T-helper 1 cell treated with Interleukin-12 subunit alpha and Interleukin-12 subunit beta and Interleukin-4 antibody, amounts not matched to agents 30 μg/mL and 1 μg/mL, for 36 hours (primary cell): ENCODE measurements at regions not wholly inside any gene's neighbourhood (a gene's known extent, or its start where the extent isn't known, plus 50 kb on each side); places are given as distances from the start of the nearest gene placed in this dataset.

Source experiments
- H3K27ac Mint-ChIP-seq: one replicate; pipeline ENCODE4 v1.8.0; 2021; ENCODE audit warnings: mild to moderate bottlenecking, mixed read lengths
- H3K27me3 Mint-ChIP-seq: one replicate; pipeline ENCODE4 v1.8.0; 2021; ENCODE audit warnings: low read depth, mixed read lengths
- H3K36me3 Mint-ChIP-seq: one replicate; pipeline ENCODE4 v1.8.0; 2021; ENCODE audit warnings: low read depth, mixed read lengths
- H3K4me1 Mint-ChIP-seq: one replicate; pipeline ENCODE4 v1.8.0; 2021; ENCODE audit warnings: low read depth, mixed read lengths
- H3K4me3 Mint-ChIP-seq: one replicate; pipeline ENCODE4 v1.8.0; 2021; ENCODE audit warnings: mild to moderate bottlenecking, moderate library complexity, mixed read lengths
- H3K9me3 Mint-ChIP-seq: one replicate; pipeline ENCODE4 v1.8.0; 2021; ENCODE audit warnings: mixed read lengths

GRCh38 chr17:54046570-54046969, 223.8 kb downstream of the KIF2B start:
- no peak overlapping the region for H3K4me3 Mint-ChIP-seq
- peaks cover 25% of the 10 kb centered on the region for H3K9me3 Mint-ChIP-seq
- no peaks in the 10 kb centered on the region for H3K4me1 Mint-ChIP-seq
- H3K36me3 Mint-ChIP-seq = no peaks in the 10 kb centered on the region
- H3K27ac Mint-ChIP-seq = no peak overlapping the region
- no peaks in the 10 kb centered on the region for H3K27me3 Mint-ChIP-seq

GRCh38 chr17:54063639-54064038, 240.9 kb downstream of the KIF2B start:
- peaks cover 6% of the 10 kb centered on the region for H3K9me3 Mint-ChIP-seq
- no peak overlapping the region for H3K4me3 Mint-ChIP-seq
- H3K27me3 Mint-ChIP-seq = no peaks in the 10 kb centered on the region
- H3K27ac Mint-ChIP-seq = no peak overlapping the region
- H3K36me3 Mint-ChIP-seq = no peaks in the 10 kb centered on the region
- no peaks in the 10 kb centered on the region for H3K4me1 Mint-ChIP-seq

GRCh38 chr17:54085020-54085419, 262.3 kb downstream of the KIF2B start:
- H3K4me3 Mint-ChIP-seq = no peak overlapping the region
- H3K27me3 Mint-ChIP-seq = no peaks in the 10 kb centered on the region
- H3K9me3 Mint-ChIP-seq = peaks cover 38% of the 10 kb centered on the region
- no peaks in the 10 kb centered on the region for H3K4me1 Mint-ChIP-seq
- H3K27ac Mint-ChIP-seq = no peak overlapping the region
- H3K36me3 Mint-ChIP-seq = no peaks in the 10 kb centered on the region

DNA sequence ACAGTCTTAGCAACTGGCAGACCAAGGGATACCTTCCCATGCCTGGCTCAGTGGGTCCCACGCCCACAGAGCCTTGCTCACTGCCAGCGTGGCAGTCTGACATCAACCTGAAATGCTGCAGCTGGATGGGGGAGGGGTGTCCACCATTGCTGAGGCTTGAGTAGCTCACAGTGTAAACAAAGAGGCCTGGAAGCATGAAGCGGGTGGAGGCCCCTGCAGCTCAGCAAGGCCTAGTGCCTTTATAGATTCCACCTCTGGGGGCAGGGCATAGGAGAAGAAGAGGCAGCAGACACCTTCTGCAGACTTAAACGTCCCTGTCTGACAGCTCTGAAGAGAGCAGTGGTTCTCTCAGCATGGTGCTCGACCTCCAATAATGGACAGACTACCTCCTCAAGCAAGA, 263.2 kb downstream of the KIF2B start:
- H3K4me1 Mint-ChIP-seq = no peaks in the 10 kb centered on the region
- H3K36me3 Mint-ChIP-seq = no peaks in the 10 kb centered on the region
- no peak overlapping the region for H3K4me3 Mint-ChIP-seq
- H3K27ac Mint-ChIP-seq = no peak overlapping the region
- H3K27me3 Mint-ChIP-seq = no peaks in the 10 kb centered on the region
- H3K9me3 Mint-ChIP-seq = peaks cover 43% of the 10 kb centered on the region

- no peak overlapping the region for H3K4me3 Mint-ChIP-seq
- no peaks in the 10 kb centered on the region for H3K27me3 Mint-ChIP-seq
- H3K9me3 Mint-ChIP-seq = peaks cover 18% of the 10 kb centered on the region
- H3K27ac Mint-ChIP-seq = no peak overlapping the region
- no peaks in the 10 kb centered on the region for H3K4me1 Mint-ChIP-seq
- H3K36me3 Mint-ChIP-seq = no peaks in the 10 kb centered on the region
Measured at GRCh38 chr17:54096216-54096615, 273.5 kb downstream of the KIF2B start.

GRCh38 chr17:54099221-54099620, 276.5 kb downstream of the KIF2B start:
- H3K27me3 Mint-ChIP-seq = no peaks in the 10 kb centered on the region
- no peak overlapping the region for H3K27ac Mint-ChIP-seq
- H3K4me1 Mint-ChIP-seq = no peaks in the 10 kb centered on the region

DNA sequence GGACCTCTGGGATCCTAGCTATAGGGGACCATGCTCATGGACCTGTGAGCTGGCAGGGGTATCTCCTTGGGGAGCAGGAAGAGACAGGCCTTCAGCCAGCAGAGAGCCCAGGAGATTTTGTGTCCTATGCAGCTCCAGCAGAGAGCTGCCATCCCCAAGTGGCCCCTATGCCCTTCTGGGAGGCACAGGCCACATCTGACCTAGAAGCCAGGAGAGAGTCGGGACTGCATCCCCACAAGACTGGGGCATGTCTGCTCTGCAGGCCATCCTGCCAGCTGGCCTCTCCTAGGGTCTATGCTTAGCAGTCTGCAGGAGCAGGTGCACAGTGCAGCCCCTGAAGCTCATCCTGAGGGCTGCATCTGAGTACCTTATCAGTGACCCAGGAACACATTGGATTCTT, 279.5 kb downstream of the KIF2B start:
- Mint-ChIP-seq H3K4me1 (no peaks in the 10 kb centered on the region), H3K9me3 (peaks cover 41% of the 10 kb centered on the region), H3K4me3 (no peak overlapping the region), H3K27me3 (no peaks in the 10 kb centered on the region), H3K27ac (no peak overlapping the region), H3K36me3 (no peaks in the 10 kb centered on the region)

More at GRCh38 chr17:54099221-54099620, 276.5 kb downstream of the KIF2B start:
- H3K36me3 Mint-ChIP-seq = no peaks in the 10 kb centered on the region
- H3K4me3 Mint-ChIP-seq = no peak overlapping the region
- peaks cover 18% of the 10 kb centered on the region for H3K9me3 Mint-ChIP-seq

DNA sequence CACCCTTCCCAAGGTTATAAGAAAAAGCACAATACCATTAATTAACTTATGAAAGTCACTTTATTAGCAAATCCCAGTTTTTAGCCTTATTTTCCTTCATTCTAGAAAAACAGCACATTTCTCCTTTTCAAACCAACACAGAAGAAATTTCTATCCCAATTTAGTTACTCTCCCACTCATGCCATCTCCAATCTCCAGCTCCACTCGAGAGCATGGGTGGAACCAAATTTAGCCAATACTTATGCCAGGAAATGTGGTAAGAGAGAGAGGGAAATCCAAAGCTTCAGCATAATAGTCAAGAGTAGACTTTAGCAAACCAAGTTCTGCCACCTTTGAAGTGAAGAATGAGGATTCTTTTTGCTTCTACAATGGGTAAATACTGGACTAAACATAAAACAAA, 288.8 kb downstream of the KIF2B start:
- Mint-ChIP-seq H3K27ac (no peak overlapping the region), H3K9me3 (peaks cover 20% of the 10 kb centered on the region), H3K27me3 (no peaks in the 10 kb centered on the region), H3K4me1 (no peaks in the 10 kb centered on the region), H3K36me3 (no peaks in the 10 kb centered on the region), H3K4me3 (no peak overlapping the region)

- no peaks in the 10 kb centered on the region for H3K4me1 Mint-ChIP-seq
- H3K27me3 Mint-ChIP-seq = no peaks in the 10 kb centered on the region
Measured at GRCh38 chr17:54117452-54117851, 294.7 kb downstream of the KIF2B start.

GRCh38 chr17:54124456-54124855, 301.7 kb downstream of the KIF2B start:
- Mint-ChIP-seq H3K9me3 (peaks cover 28% of the 10 kb centered on the region), H3K27me3 (no peaks in the 10 kb centered on the region), H3K4me1 (no peaks in the 10 kb centered on the region), H3K4me3 (no peak overlapping the region), H3K27ac (no peak overlapping the region), H3K36me3 (no peaks in the 10 kb centered on the region)

More at GRCh38 chr17:54117452-54117851, 294.7 kb downstream of the KIF2B start:
- Mint-ChIP-seq H3K4me3 (no peak overlapping the region), H3K36me3 (no peaks in the 10 kb centered on the region), H3K9me3 (peaks cover 13% of the 10 kb centered on the region), H3K27ac (no peak overlapping the region)

DNA sequence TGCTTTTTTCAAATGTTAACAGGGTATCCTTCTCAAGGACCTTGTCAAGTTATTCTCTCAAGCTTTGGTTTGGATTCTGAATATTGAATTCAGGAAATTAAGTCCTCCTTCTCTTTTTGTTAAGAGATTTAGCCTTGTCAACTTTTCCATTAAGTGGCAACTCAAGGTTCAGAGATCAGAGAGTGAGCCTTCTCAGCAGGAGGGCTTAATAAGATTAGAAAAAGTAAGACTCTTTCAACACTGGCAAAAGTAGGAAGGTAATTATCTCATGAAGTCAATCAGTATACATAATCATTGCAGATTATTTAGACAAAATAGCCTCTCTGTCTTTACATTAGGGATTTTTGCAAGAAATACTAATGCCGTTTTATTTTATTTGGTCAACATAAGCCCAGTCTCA, 330.7 kb downstream of the KIF2B start:
- Mint-ChIP-seq H3K27ac (no peak overlapping the region), H3K4me3 (no peak overlapping the region), H3K36me3 (no peaks in the 10 kb centered on the region), H3K9me3 (peaks cover 14% of the 10 kb centered on the region), H3K27me3 (no peaks in the 10 kb centered on the region), H3K4me1 (no peaks in the 10 kb centered on the region)

DNA sequence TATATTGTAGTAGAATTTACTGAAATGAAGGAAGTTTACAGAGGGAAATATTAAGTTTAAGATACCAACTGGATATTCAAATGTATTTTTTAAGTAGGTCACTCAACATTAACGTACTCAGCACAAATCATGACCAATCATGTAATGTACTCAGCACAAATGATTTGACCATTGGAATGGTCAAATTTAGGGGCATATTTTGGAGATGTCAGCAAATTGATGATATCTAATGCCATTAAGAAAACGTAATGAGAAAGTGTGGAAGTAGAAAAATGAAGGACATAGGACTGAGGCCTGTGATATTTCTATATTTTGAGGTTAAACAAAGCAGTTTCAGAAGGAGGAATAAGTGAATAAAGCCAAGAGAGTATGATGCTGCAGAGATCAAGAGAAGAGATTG, 334.8 kb downstream of the KIF2B start:
- H3K9me3 Mint-ChIP-seq = peaks cover 14% of the 10 kb centered on the region
- H3K36me3 Mint-ChIP-seq = no peaks in the 10 kb centered on the region
- H3K4me3 Mint-ChIP-seq = no peak overlapping the region
- H3K27me3 Mint-ChIP-seq = no peaks in the 10 kb centered on the region
- no peak overlapping the region for H3K27ac Mint-ChIP-seq
- H3K4me1 Mint-ChIP-seq = no peaks in the 10 kb centered on the region

- Mint-ChIP-seq H3K4me1 (no peaks in the 10 kb centered on the region), H3K9me3 (no peaks in the 10 kb centered on the region), H3K4me3 (no peak overlapping the region), H3K27ac (no peak overlapping the region), H3K36me3 (no peaks in the 10 kb centered on the region), H3K27me3 (no peaks in the 10 kb centered on the region)
Measured at GRCh38 chr17:54172096-54172984, 349.6 kb downstream of the KIF2B start.

DNA sequence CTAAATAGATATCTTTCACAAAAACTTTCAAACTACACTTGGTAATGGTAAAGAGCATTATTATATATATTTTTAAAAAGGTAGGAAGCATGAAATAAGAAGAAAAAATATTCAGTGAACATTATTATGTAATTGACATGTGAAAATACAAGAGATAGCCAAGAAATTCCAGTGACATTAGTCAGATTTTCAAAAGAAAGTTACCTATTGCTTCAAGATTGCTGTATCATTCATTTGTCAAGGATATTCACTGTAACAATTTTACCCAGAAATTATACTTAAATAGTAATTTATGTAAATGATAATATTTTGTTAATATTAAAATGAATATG, 350.2 kb downstream of the KIF2B start:
- no peaks in the 10 kb centered on the region for H3K27me3 Mint-ChIP-seq
- H3K27ac Mint-ChIP-seq = no peak overlapping the region
- no peaks in the 10 kb centered on the region for H3K4me1 Mint-ChIP-seq
- H3K9me3 Mint-ChIP-seq = peaks cover 1% of the 10 kb centered on the region
- no peak overlapping the region for H3K4me3 Mint-ChIP-seq
- no peaks in the 10 kb centered on the region for H3K36me3 Mint-ChIP-seq

GRCh38 chr17:54177606-54178308, 355.0 kb downstream of the KIF2B start:
- H3K9me3 Mint-ChIP-seq = peaks cover 3% of the 10 kb centered on the region
- H3K4me3 Mint-ChIP-seq = no peak overlapping the region
- no peaks in the 10 kb centered on the region for H3K27me3 Mint-ChIP-seq
- H3K27ac Mint-ChIP-seq = no peak overlapping the region
- H3K36me3 Mint-ChIP-seq = no peaks in the 10 kb centered on the region
- H3K4me1 Mint-ChIP-seq = no peaks in the 10 kb centered on the region
